H9 (cell line): ENCODE measurements at regions not wholly inside any gene's neighbourhood (a gene's known extent, or its start where the extent isn't known, plus 50 kb on each side); places are given as distances from the start of the nearest gene placed in this dataset.

Experiments
- DNase-seq: peaks from one replicate; pipeline ENCODE4 v3.0.0-alpha.2; 2017
- H2AFZ ChIP-seq: one replicate; pipeline ENCODE4 v1.6.1; 2013; ENCODE audit warnings: mild to moderate bottlenecking, low read length, control low read depth, moderate library complexity
- H2AK5ac ChIP-seq: 2 replicates; pipeline ENCODE4 v1.6.1; 2013; ENCODE audit warnings: low read length, control low read depth, mixed read lengths; ENCODE audit not compliant: insufficient read length
- H2BK120ac ChIP-seq: one replicate; pipeline ENCODE4 v1.6.1; 2013; ENCODE audit warnings: low read depth, mild to moderate bottlenecking, low read length, control low read depth, inconsistent platforms; ENCODE audit not compliant: poor library complexity, severe bottlenecking
- H2BK12ac ChIP-seq: 2 replicates; pipeline ENCODE4 v1.6.1; 2013; ENCODE audit warnings: low read length, control low read depth, mixed read lengths, low read depth; ENCODE audit not compliant: insufficient read length
- H2BK15ac ChIP-seq: 2 replicates; pipeline ENCODE4 v1.6.1; 2013; ENCODE audit warnings: low read depth, low read length, control low read depth
- H2BK20ac ChIP-seq: one replicate; pipeline ENCODE4 v1.6.1; 2013; ENCODE audit warnings: low read depth, mild to moderate bottlenecking, low read length, control low read depth, inconsistent platforms; ENCODE audit not compliant: poor library complexity, severe bottlenecking
- H2BK5ac ChIP-seq: 2 replicates; pipeline ENCODE4 v1.6.1; 2013; ENCODE audit warnings: low read length, control low read depth, mixed read lengths; ENCODE audit not compliant: insufficient read length
- H3K14ac ChIP-seq: 2 replicates; pipeline ENCODE4 v1.6.1; 2013; ENCODE audit warnings: low read length, control low read depth; ENCODE audit not compliant: insufficient read depth
- H3K18ac ChIP-seq: 2 replicates; pipeline ENCODE4 v1.6.1; 2013; ENCODE audit warnings: low read depth, mild to moderate bottlenecking, mixed read lengths, low read length, control low read depth; ENCODE audit not compliant: insufficient read length
- H3K23ac ChIP-seq: 2 replicates; pipeline ENCODE4 v1.6.1; 2013; ENCODE audit warnings: low read length, control low read depth, mixed read lengths, low read depth; ENCODE audit not compliant: insufficient read length
- H3K23me2 ChIP-seq: 2 replicates; pipeline ENCODE4 v1.6.1; 2013; ENCODE audit warnings: low read depth, mild to moderate bottlenecking, mixed read lengths, low read length, control low read depth; ENCODE audit not compliant: insufficient read length, poor library complexity, severe bottlenecking
- H3K27ac ChIP-seq: 2 replicates; pipeline ENCODE4 v1.5.1; 2013; ENCODE audit warnings: low read length, control low read depth, mixed read lengths, low read depth; ENCODE audit not compliant: insufficient read length
- H3K27me3 ChIP-seq: 2 replicates; pipeline ENCODE4 v1.6.1; 2013; ENCODE audit warnings: low read length, control low read depth, inconsistent platforms; ENCODE audit not compliant: insufficient read depth
- H3K4ac ChIP-seq: 2 replicates; pipeline ENCODE4 v1.6.1; 2013; ENCODE audit warnings: low read depth, mild to moderate bottlenecking, control low read depth, inconsistent platforms, low read length, moderate library complexity
- H3K4me1 ChIP-seq: 2 replicates; pipeline ENCODE4 v1.6.1; 2013; ENCODE audit warnings: low read length, control low read depth, inconsistent platforms; ENCODE audit not compliant: insufficient read depth
- H3K4me2 ChIP-seq: 2 replicates; pipeline ENCODE4 v1.6.1; 2013; ENCODE audit warnings: low read length, control low read depth, mixed read lengths; ENCODE audit not compliant: insufficient read length, insufficient read depth
- H3K56ac ChIP-seq: 2 replicates; pipeline ENCODE4 v1.6.1; 2013; ENCODE audit warnings: low read depth, mild to moderate bottlenecking, mixed read lengths, low read length, control low read depth; ENCODE audit not compliant: insufficient read length
- H3K79me1 ChIP-seq: 2 replicates; pipeline ENCODE4 v1.6.1; 2013; ENCODE audit warnings: low read depth, mild to moderate bottlenecking, moderate library complexity, low read length, control low read depth, inconsistent platforms; ENCODE audit not compliant: insufficient read depth, poor library complexity, severe bottlenecking
- H3K79me2 ChIP-seq: 2 replicates; pipeline ENCODE4 v1.6.1; 2013; ENCODE audit warnings: low read length, control low read depth, inconsistent platforms; ENCODE audit not compliant: insufficient read depth
- H3K9ac ChIP-seq: 2 replicates; pipeline ENCODE4 v1.6.1; 2013; ENCODE audit warnings: low read length, control low read depth, mixed read lengths; ENCODE audit not compliant: insufficient read length; ENCODE audit errors: extremely low read depth
- H3K9me3 ChIP-seq: one replicate; pipeline ENCODE4 v1.6.1; 2013; ENCODE audit warnings: low read depth, low read length, inconsistent platforms; ENCODE audit not compliant: control insufficient read depth
- H3T11ph ChIP-seq: one replicate; pipeline ENCODE4 v1.6.1; 2013; ENCODE audit warnings: mild to moderate bottlenecking, low read length, control low read depth, inconsistent platforms
- H4K20me1 ChIP-seq: one replicate; pipeline ENCODE4 v1.6.1; 2013; ENCODE audit not compliant: control insufficient read depth, insufficient read length, insufficient read depth
- H4K5ac ChIP-seq: 2 replicates; pipeline ENCODE4 v1.6.1; 2013; ENCODE audit warnings: low read depth, mild to moderate bottlenecking, mixed read lengths, low read length, control low read depth; ENCODE audit not compliant: insufficient read length
- H4K8ac ChIP-seq: replicated peaks from 2 replicates; pipeline ENCODE4 v1.6.1; 2013; ENCODE audit warnings: low read length, control low read depth, mixed read lengths, low read depth; ENCODE audit not compliant: insufficient read length
- H4K91ac ChIP-seq: 2 replicates; pipeline ENCODE4 v1.6.1; 2013; ENCODE audit warnings: low read depth, mild to moderate bottlenecking, moderate library complexity, mixed read lengths, low read length, control low read depth; ENCODE audit not compliant: insufficient read length
- H3K27ac Mint-ChIP-seq, 3 experiments: 2 replicates in 2 of 3; 3 replicates in 1 of 3; pipeline ENCODE4 v1.8.0; 2020 to 2021; ENCODE audit warnings: mixed read lengths in 3 of 3, mild to moderate bottlenecking in 1 of 3, moderate library complexity in 1 of 3
- H3K27me3 Mint-ChIP-seq: 2 replicates; pipeline ENCODE4 v1.8.0; 2021; ENCODE audit warnings: low read depth, mild to moderate bottlenecking, moderate library complexity, mixed read lengths
- H3K36me3 Mint-ChIP-seq, 3 experiments: 2 replicates in 2 of 3; 3 replicates in 1 of 3; pipeline ENCODE4 v1.8.0; 2020 to 2021; ENCODE audit warnings: low read depth in 3 of 3, mixed read lengths in 3 of 3; ENCODE audit not compliant: insufficient read depth in 1 of 3
- H3K4me1 Mint-ChIP-seq, 2 experiments: 2 replicates each; pipeline ENCODE4 v1.8.0; 2020; ENCODE audit warnings: mixed read lengths in 2 of 2
- H3K4me3 Mint-ChIP-seq, 2 experiments: 2 replicates in 1 of 2; 3 replicates in 1 of 2; pipeline ENCODE4 v1.8.0; 2020 to 2021; ENCODE audit warnings: mild to moderate bottlenecking in 2 of 2, mixed read lengths in 2 of 2, moderate library complexity in 1 of 2
- H3K9me3 Mint-ChIP-seq, 2 experiments: 2 replicates in 1 of 2; 3 replicates in 1 of 2; pipeline ENCODE4 v1.8.0; 2020; ENCODE audit warnings: mild to moderate bottlenecking in 2 of 2, mixed read lengths in 2 of 2, moderate library complexity in 1 of 2
- CTCF ChIP-seq: fragments of 200-600 bp; sonication (generic); conservative IDR thresholded peaks from 3 replicates; pipeline ENCODE4 v1.8.0; 2021; ENCODE audit warnings: antibody characterized with exemption, mild to moderate bottlenecking
- WGBS: extraction: QIAGEN DNeasy Blood & Tissue Kit; methylation state at CpG from one replicate; pipeline ENCODE4 v1.1.7; 2013; ENCODE audit warnings: missing lambda C conversion rate, low lambda C conversion rate, mixed read lengths; ENCODE audit not compliant: insufficient read length; ENCODE audit errors: extremely low coverage; 5-methylcytosine and 5-hydroxymethylcytosine counted together

DNA sequence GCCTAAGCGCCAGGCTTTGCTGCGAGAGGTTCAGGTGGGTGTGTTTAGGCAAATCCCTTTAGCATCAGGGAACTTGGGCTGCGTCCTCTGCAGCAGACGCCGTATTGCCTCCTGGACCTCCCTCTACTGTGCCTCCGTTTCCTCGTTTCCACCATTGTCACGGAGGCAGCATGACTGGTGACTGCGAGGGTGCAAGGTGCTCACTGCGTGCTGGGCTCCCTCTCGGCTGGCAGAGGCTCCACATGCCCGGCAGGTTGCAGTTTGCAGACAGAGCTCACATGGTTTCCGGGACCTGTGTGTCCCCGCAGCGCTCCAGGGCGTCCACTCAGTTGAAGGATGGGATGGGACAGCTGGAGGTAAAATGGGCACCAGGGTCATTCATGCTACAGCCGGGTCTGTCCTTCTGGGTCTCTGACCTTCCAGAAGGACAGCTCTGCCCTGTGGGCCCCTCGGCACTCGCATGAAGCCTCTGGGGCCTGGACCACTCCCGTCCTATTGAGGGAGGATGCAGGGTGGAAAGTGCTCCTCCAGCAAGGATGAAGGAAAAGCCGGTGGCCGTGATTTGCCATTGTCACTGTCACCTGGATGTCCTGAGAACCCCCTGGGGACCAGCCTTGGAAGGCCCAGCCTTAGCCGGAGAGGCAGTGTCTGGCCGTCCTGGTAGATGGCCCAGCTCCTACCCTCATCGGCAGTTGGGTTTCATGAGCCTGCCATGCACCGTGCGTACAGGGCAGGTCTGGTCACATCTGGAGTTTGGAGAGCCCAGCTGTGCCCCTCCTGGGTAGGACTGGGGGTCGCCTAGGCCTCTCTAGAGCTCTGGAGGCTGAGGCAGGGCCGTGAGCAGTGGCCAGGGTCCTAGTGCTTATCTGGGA, 146.5 kb downstream of the KIF26A start:
- Histone ChIP-seq H3K9me3 (no peaks in the 10 kb centered on the region), H2AK5ac (no peak overlapping the region), H3K23me2 (no peaks in the 10 kb centered on the region), H3K18ac (no peak overlapping the region), H2BK5ac (no peak overlapping the region), H3K14ac (no peak overlapping the region), H3K79me2 (no peaks in the 10 kb centered on the region), H4K91ac (no peak overlapping the region), H3K4ac (no peak overlapping the region), H2BK12ac (no peak overlapping the region), H3K4me1 (peaks cover 3% of the 10 kb centered on the region; the same call in 1 of the 2 replicates), H3K27me3 (no peaks in the 10 kb centered on the region), H3K4me2 (no peak overlapping the region), H4K20me1 (no peaks in the 10 kb centered on the region), H2AFZ (no peak overlapping the region), H4K5ac (no peak overlapping the region), H3K23ac (no peak overlapping the region), H4K8ac (no peak overlapping the region), H3K9ac (no peak overlapping the region), H3K27ac (no peak overlapping the region), H3K56ac (no peak overlapping the region), H2BK20ac (no peak overlapping the region), H3T11ph (no peak overlapping the region), H2BK120ac (no peak overlapping the region), H2BK15ac (no peak overlapping the region), H3K79me1 (no peaks in the 10 kb centered on the region)
- DNase-seq, result peak; percentile 22
- no CpG with 5 or more reads among the region's 29 CpGs for WGBS
- Mint-ChIP-seq H3K4me1 (peaks cover 6 to 8% of the 10 kb centered on the region in 2 experiments), H3K27ac (no peak overlapping the region), H3K36me3 (no peaks in the 10 kb centered on the region; a peak in 2 of 7 replicates), H3K27me3 (0 out of 2 replicates have a peak, but pooled peaks cover 2% of the 10 kb centered on the region), H3K9me3 (peaks cover 6 to 11% of the 10 kb centered on the region in 2 experiments; a peak in 3 of 5 replicates), H3K4me3 (no peak overlapping the region)
- TF ChIP-seq CTCF, result no peak
